GM19463 (cell line): ENCODE measurements at regions not wholly inside any gene's neighbourhood (a gene's known extent, or its start where the extent isn't known, plus 50 kb on each side); places are given as distances from the start of the nearest gene placed in this dataset.

Source experiments
- ATAC-seq: cut with Tn5 transposase; IDR thresholded peaks from one replicate; pipeline ENCODE4 v1.9.1; 2021; ENCODE audit warnings: mild to moderate bottlenecking, moderate library complexity; ENCODE audit not compliant: unreplicated experiment

- no peak for ATAC-seq
These were observed 886.0 kb downstream of the TUSC7 start for GRCh38 chr3:117595615-117596014.

GRCh38 chr3:117596503-117596902, 886.9 kb downstream of the TUSC7 start:
- ATAC-seq = no peak

- ATAC-seq = no peak
These were observed 888.3 kb downstream of the TUSC7 start for GRCh38 chr3:117597865-117598264.

GRCh38 chr3:117600112-117600511, 890.5 kb downstream of the TUSC7 start:
- peak; percentile 55 for ATAC-seq

- ATAC-seq = no peak
These were observed 891.1 kb downstream of the TUSC7 start for GRCh38 chr3:117600666-117601065.

GRCh38 chr3:117602058-117602644, 892.6 kb downstream of the TUSC7 start:
- ATAC-seq = no peak

GRCh38 chr3:117603097-117603496, 893.5 kb downstream of the TUSC7 start:
- peak; percentile 77 for ATAC-seq

GRCh38 chr3:117606866-117607265, 897.3 kb downstream of the TUSC7 start:
- ATAC-seq = no peak

GRCh38 chr3:117609330-117609729, 899.8 kb downstream of the TUSC7 start:
- ATAC-seq = no peak

- no peak for ATAC-seq
These were observed 900.6 kb downstream of the TUSC7 start for GRCh38 chr3:117610156-117610555.

- no peak for ATAC-seq
These were observed 901.6 kb downstream of the TUSC7 start for GRCh38 chr3:117611211-117611610.

GRCh38 chr3:117616227-117616626, 906.6 kb downstream of the TUSC7 start:
- no peak for ATAC-seq

- no peak for ATAC-seq
These were observed 908.3 kb downstream of the TUSC7 start for GRCh38 chr3:117617906-117618305.

- no peak for ATAC-seq
These were observed 908.9 kb downstream of the TUSC7 start for GRCh38 chr3:117618462-117618861.

- ATAC-seq = no peak
These were observed 910.2 kb downstream of the TUSC7 start for GRCh38 chr3:117619805-117620204.

- ATAC-seq = no peak
These were observed 912.7 kb downstream of the TUSC7 start for GRCh38 chr3:117622171-117622841.

GRCh38 chr3:117624424-117624823, 914.8 kb downstream of the TUSC7 start:
- no peak for ATAC-seq

- no peak for ATAC-seq
These were observed 915.6 kb downstream of the TUSC7 start for GRCh38 chr3:117625174-117625573.

GRCh38 chr3:117626577-117626976, 917.0 kb downstream of the TUSC7 start:
- no peak for ATAC-seq

GRCh38 chr3:117628823-117629291, 919.3 kb downstream of the TUSC7 start:
- peak; percentile 20 for ATAC-seq

- no peak for ATAC-seq
These were observed 919.9 kb downstream of the TUSC7 start for GRCh38 chr3:117629505-117629904.

GRCh38 chr3:117630469-117630868, 920.9 kb downstream of the TUSC7 start:
- peak; percentile 66 for ATAC-seq

- ATAC-seq = peak; percentile 3
These were observed 921.3 kb downstream of the TUSC7 start for GRCh38 chr3:117630885-117631284.
